Mesenchymal stem cell (in vitro differentiated cells and primary cell): ENCODE measurements at regions not wholly inside any gene's neighbourhood (a gene's known extent, or its start where the extent isn't known, plus 50 kb on each side); places are given as distances from the start of the nearest gene placed in this dataset.

ENCODE experiments used
- DNase-seq: peaks from one replicate; pipeline ENCODE4 v3.0.0-alpha.2; 2013
- H2AFZ ChIP-seq: one replicate; pipeline ENCODE4 v1.6.1; 2013; ENCODE audit warnings: low read depth, mild to moderate bottlenecking, control low read depth, inconsistent platforms, low read length, moderate library complexity
- H2AK5ac ChIP-seq: 2 replicates; pipeline ENCODE4 v1.6.1; 2013; ENCODE audit warnings: low read length, moderate library complexity, mild to moderate bottlenecking, inconsistent platforms; ENCODE audit not compliant: severe bottlenecking
- H2BK120ac ChIP-seq: one replicate; pipeline ENCODE4 v1.6.1; 2013; ENCODE audit warnings: low read depth, mild to moderate bottlenecking, inconsistent platforms, low read length, moderate library complexity
- H2BK12ac ChIP-seq, 2 experiments: one replicate each; pipeline ENCODE4 v1.6.1; 2013; ENCODE audit warnings: inconsistent platforms in 2 of 2, low read length in 2 of 2, mild to moderate bottlenecking in 2 of 2, moderate library complexity in 2 of 2, control low read depth in 1 of 2
- H2BK15ac ChIP-seq: one replicate; pipeline ENCODE4 v1.6.1; 2013; ENCODE audit warnings: mild to moderate bottlenecking, low read depth, inconsistent platforms; ENCODE audit not compliant: poor library complexity, severe bottlenecking
- H2BK5ac ChIP-seq: 2 replicates; pipeline ENCODE4 v1.6.1; 2013; ENCODE audit warnings: low read depth, mild to moderate bottlenecking, low read length, control low read depth, inconsistent platforms; ENCODE audit not compliant: poor library complexity, severe bottlenecking
- H3K14ac ChIP-seq, 2 experiments: one replicate each; pipeline ENCODE4 v1.6.1; 2013; ENCODE audit warnings: inconsistent platforms in 2 of 2, low read length in 2 of 2, control low read depth in 1 of 2, mild to moderate bottlenecking in 1 of 2, moderate library complexity in 1 of 2
- H3K18ac ChIP-seq, 2 experiments: one replicate each; pipeline ENCODE4 v1.6.1; 2013; ENCODE audit warnings: inconsistent platforms in 2 of 2, low read length in 2 of 2, control low read depth in 1 of 2, low read depth in 1 of 2, mild to moderate bottlenecking in 1 of 2
- H3K23ac ChIP-seq, 2 experiments: one replicate each; pipeline ENCODE4 v1.6.1; 2013; ENCODE audit warnings: inconsistent platforms in 2 of 2, low read length in 2 of 2, mild to moderate bottlenecking in 2 of 2, moderate library complexity in 2 of 2, control low read depth in 1 of 2
- H3K27ac ChIP-seq: 2 replicates; pipeline ENCODE4 v1.5.1; 2013; ENCODE audit warnings: mild to moderate bottlenecking, moderate library complexity, low read length, control low read depth, inconsistent platforms; ENCODE audit not compliant: poor library complexity, severe bottlenecking
- H3K27me3 ChIP-seq, 2 experiments: 2 replicates each; pipeline versions ENCODE4 v1.6.1 to v1.7.0; 2013; ENCODE audit warnings: low read length in 2 of 2, mild to moderate bottlenecking in 2 of 2, moderate library complexity in 2 of 2, control low read depth in 1 of 2, inconsistent platforms in 1 of 2; ENCODE audit not compliant: control insufficient read depth in 1 of 2, insufficient read depth in 1 of 2
- H3K36me3 ChIP-seq, 2 experiments: 2 replicates each; pipeline versions ENCODE4 v1.6.1 to v1.7.0; 2013; ENCODE audit warnings: low read length in 2 of 2, control low read depth in 1 of 2, inconsistent platforms in 1 of 2, low read depth in 1 of 2, mild to moderate bottlenecking in 1 of 2; ENCODE audit not compliant: insufficient read depth in 2 of 2, control insufficient read depth in 1 of 2
- H3K4ac ChIP-seq, 2 experiments: one replicate each; pipeline ENCODE4 v1.6.1; 2013; ENCODE audit warnings: inconsistent platforms in 2 of 2, low read length in 2 of 2, mild to moderate bottlenecking in 2 of 2, moderate library complexity in 2 of 2, control low read depth in 1 of 2, low read depth in 1 of 2
- H3K4me1 ChIP-seq: 2 replicates; pipeline ENCODE4 v1.6.1; 2013; ENCODE audit warnings: low read depth, low read length, control low read depth; ENCODE audit not compliant: control insufficient read depth, insufficient read depth
- H3K4me2 ChIP-seq: 2 replicates; pipeline ENCODE4 v1.6.1; 2013; ENCODE audit warnings: low read length, mild to moderate bottlenecking, inconsistent platforms; ENCODE audit not compliant: poor library complexity, severe bottlenecking
- H3K4me3 ChIP-seq, 2 experiments: 2 replicates each; pipeline versions ENCODE4 v1.5.1 to v1.7.0; 2013; ENCODE audit warnings: low read length in 2 of 2, mild to moderate bottlenecking in 2 of 2, control low read depth in 1 of 2, low read depth in 1 of 2; ENCODE audit not compliant: insufficient read depth in 1 of 2
- H3K79me1 ChIP-seq: replicated peaks from 2 replicates; pipeline ENCODE4 v1.6.1; 2013; ENCODE audit warnings: mild to moderate bottlenecking, control low read depth, low read length, inconsistent platforms; ENCODE audit not compliant: poor library complexity, severe bottlenecking
- H3K9ac ChIP-seq: 2 replicates; pipeline ENCODE4 v1.7.0; 2013; ENCODE audit warnings: mild to moderate bottlenecking, low read length, moderate library complexity
- H3K9me3 ChIP-seq: 2 replicates; pipeline ENCODE4 v1.7.0; 2013; ENCODE audit warnings: mild to moderate bottlenecking, low read length; ENCODE audit not compliant: control insufficient read depth
- H4K8ac ChIP-seq: one replicate; pipeline ENCODE4 v1.6.1; 2013; ENCODE audit warnings: inconsistent platforms, mild to moderate bottlenecking, low read length, moderate library complexity
- H4K91ac ChIP-seq: one replicate; pipeline ENCODE4 v1.6.1; 2013; ENCODE audit warnings: mild to moderate bottlenecking, low read length, inconsistent platforms
- WGBS: methylation state at CpG from one replicate; pipeline ENCODE4 v1.1.7; 2013; ENCODE audit warnings: mixed read lengths; 5-methylcytosine and 5-hydroxymethylcytosine counted together

GRCh38 chr1:238281418-238281817 is 390.7 kb upstream of the ZP4 start:
- Histone ChIP-seq H3K9me3 (peaks cover 33% of the 10 kb centered on the region), H3K27me3 (no peaks in the 10 kb centered on the region), H3K4me1 (no peaks in the 10 kb centered on the region), H2AK5ac (no peak overlapping the region), H2BK5ac (no peak overlapping the region), H3K18ac (no peak overlapping the region), H3K27ac (no peak overlapping the region), H4K91ac (no peak overlapping the region), H2BK12ac (no peak overlapping the region), H2BK15ac (no peak overlapping the region), H3K9ac (no peak overlapping the region), H2BK120ac (no peak overlapping the region), H3K36me3 (no peaks in the 10 kb centered on the region), H3K79me1 (no peaks in the 10 kb centered on the region), H3K14ac (no peak overlapping the region), H3K23ac (no peak overlapping the region), H3K4me3 (no peak overlapping the region), H4K8ac (no peak overlapping the region), H2AFZ (no peak overlapping the region), H3K4me2 (no peak overlapping the region), H3K4ac (no peak overlapping the region)
- WGBS = 17% methylated on average over 1 of the region's 1 CpG
- no peak for DNase-seq

- H2AFZ ChIP-seq = no peak overlapping the region
Observed at GRCh38 chr1:238279694-238280380, 389.1 kb upstream of the ZP4 start.

GRCh38 chr1:238272145-238272544 is 381.4 kb upstream of the ZP4 start:
- DNase-seq = no peak
- H3K23ac ChIP-seq = no peak overlapping the region
- H3K27ac ChIP-seq = no peak overlapping the region
- H3K4me2 ChIP-seq = no peak overlapping the region
- H3K4me1 ChIP-seq = no peaks in the 10 kb centered on the region
- H2AK5ac ChIP-seq = no peak overlapping the region
- H3K14ac ChIP-seq = no peak overlapping the region
- no peak overlapping the region for H4K8ac ChIP-seq
- H3K27me3 ChIP-seq = no peaks in the 10 kb centered on the region
- no peak overlapping the region for H3K18ac ChIP-seq
- H2BK12ac ChIP-seq = no peak overlapping the region
- no peak overlapping the region for H3K4ac ChIP-seq
- H3K9me3 ChIP-seq = peaks cover 25% of the 10 kb centered on the region
- no peak overlapping the region for H2AFZ ChIP-seq
- H2BK5ac ChIP-seq = no peak overlapping the region
- H3K79me1 ChIP-seq = no peaks in the 10 kb centered on the region
- WGBS = 100% methylated on average over 2 of the region's 3 CpGs
- no peak overlapping the region for H3K4me3 ChIP-seq
- no peak overlapping the region for H4K91ac ChIP-seq
- no peak overlapping the region for H2BK120ac ChIP-seq
- H2BK15ac ChIP-seq = no peak overlapping the region
- H3K9ac ChIP-seq = no peak overlapping the region
- H3K36me3 ChIP-seq = no peaks in the 10 kb centered on the region

More at GRCh38 chr1:238279694-238280380, 389.1 kb upstream of the ZP4 start:
- Histone ChIP-seq H3K79me1 (no peaks in the 10 kb centered on the region), H3K4me2 (no peak overlapping the region), H2BK5ac (no peak overlapping the region), H3K14ac (no peak overlapping the region), H3K18ac (no peak overlapping the region), H3K27me3 (no peaks in the 10 kb centered on the region), H3K23ac (no peak overlapping the region), H2BK12ac (no peak overlapping the region), H2BK120ac (no peak overlapping the region), H2AK5ac (no peak overlapping the region), H4K91ac (no peak overlapping the region), H3K36me3 (no peaks in the 10 kb centered on the region), H3K4me3 (no peak overlapping the region), H3K27ac (no peak overlapping the region), H4K8ac (no peak overlapping the region), H3K4ac (no peak overlapping the region), H3K9me3 (peaks cover 42% of the 10 kb centered on the region), H2BK15ac (no peak overlapping the region), H3K4me1 (no peaks in the 10 kb centered on the region), H3K9ac (no peak overlapping the region)
- no peak for DNase-seq
- 44% methylated on average over 1 of the region's 3 CpGs for WGBS

GRCh38 chr1:238265866-238266265 is 375.1 kb upstream of the ZP4 start:
- Histone ChIP-seq H2AFZ (no peak overlapping the region), H3K27ac (no peak overlapping the region), H3K18ac (no peak overlapping the region), H3K4me1 (no peaks in the 10 kb centered on the region), H3K9me3 (peaks cover 8% of the 10 kb centered on the region), H2BK120ac (no peak overlapping the region), H3K4me2 (no peak overlapping the region), H4K8ac (no peak overlapping the region), H3K27me3 (no peaks in the 10 kb centered on the region), H3K14ac (no peak overlapping the region), H3K9ac (no peak overlapping the region), H3K4me3 (no peak overlapping the region), H3K79me1 (no peaks in the 10 kb centered on the region), H3K23ac (no peak overlapping the region), H2AK5ac (no peak overlapping the region), H4K91ac (no peak overlapping the region), H2BK12ac (no peak overlapping the region), H2BK5ac (no peak overlapping the region), H3K36me3 (no peaks in the 10 kb centered on the region), H3K4ac (no peak overlapping the region), H2BK15ac (no peak overlapping the region)
- no peak for DNase-seq
- 67% methylated on average over 1 of the region's 1 CpG for WGBS
